ENCODE measurements at regions not wholly inside any gene's neighbourhood (a gene's known extent, or its start where the extent isn't known, plus 50 kb on each side); places are given as distances from the start of the nearest gene placed in this dataset.

GRCh38 chr16:87552072-87552718 lies 50.1 kb upstream of the JPH3 start:
- TF ChIP-seq CTCF (IDR thresholded peaks at IDR 0.05; ENCODE audit: low read depth, low read length) = no peak
- Histone ChIP-seq H3K27me3 (ENCODE audit: control insufficient read depth, insufficient read depth, low read length) (peaks cover 25% of the 10 kb centered on the region), H3K9me3 (ENCODE audit: control insufficient read depth, insufficient read depth, low read length) (no peaks in the 10 kb centered on the region; the same call in none of the 2 replicates), H3K27ac (ENCODE audit: low read depth, low read length) (no peak overlapping the region), H3K4me3 (ENCODE audit: low read depth, low read length) (no peak overlapping the region)
- no peak for DNase-seq (ENCODE audit: low read depth, low spot score)
- CTCF ChIA-PET = interaction anchor here (1.6 kb wide), 1 partner anchor 84 kb away, joined by 4 read pairs; no protein-coding TSS in a partner anchor
- POLR2A ChIA-PET = no interaction called here

GRCh38 chr16:87551487-87551886 lies 50.8 kb upstream of the JPH3 start:
- TF ChIP-seq CTCF (IDR thresholded peaks at IDR 0.05; ENCODE audit: low read depth, low read length) = no peak
- no peak overlapping the region for H3K4me3 ChIP-seq (ENCODE audit: low read depth, low read length)
- CTCF ChIA-PET = interaction anchor here (0.6 to 1.6 kb wide), 3 partner anchors 45 to 162 kb away, joined by 3 to 4 read pairs (median 4); no protein-coding TSS in a partner anchor
- DNase-seq (ENCODE audit: low read depth, low spot score) = no peak
- POLR2A ChIA-PET = no interaction called here
- peaks cover 24% of the 10 kb centered on the region for H3K27me3 ChIP-seq (ENCODE audit: control insufficient read depth, insufficient read depth, low read length)
- no peak overlapping the region for H3K27ac ChIP-seq (ENCODE audit: low read depth, low read length)
- H3K9me3 ChIP-seq (ENCODE audit: control insufficient read depth, insufficient read depth, low read length) = peaks cover 3% of the 10 kb centered on the region

- H3K4me3 ChIP-seq (ENCODE audit: low read depth, low read length) = no peak overlapping the region
- H3K27me3 ChIP-seq (ENCODE audit: control insufficient read depth, insufficient read depth, low read length) = peaks cover 24% of the 10 kb centered on the region
- ChIA-PET POLR2A (no interaction called here), CTCF (interaction anchor here (1.0 to 1.6 kb wide), 2 partner anchors 44 to 86 kb away, joined by 3 to 4 read pairs; no protein-coding TSS in a partner anchor)
- peak; percentile 80 for TF ChIP-seq CTCF (IDR thresholded peaks at IDR 0.05; ENCODE audit: low read depth, low read length)
- no peak overlapping the region for H3K27ac ChIP-seq (ENCODE audit: low read depth, low read length)
- peaks cover 12% of the 10 kb centered on the region for H3K9me3 ChIP-seq (ENCODE audit: control insufficient read depth, insufficient read depth, low read length)
- DNase-seq (ENCODE audit: low read depth, low spot score) = no peak
Measured at GRCh38 chr16:87550495-87550961, 51.8 kb upstream of the JPH3 start.

- POLR2A ChIA-PET = interaction anchor here (0.5 kb wide), 1 partner anchor 64 kb away, joined by 4 read pairs; no protein-coding TSS in a partner anchor
- Histone ChIP-seq H3K9me3 (ENCODE audit: control insufficient read depth, insufficient read depth, low read length) (peaks cover 18% of the 10 kb centered on the region), H3K27ac (ENCODE audit: low read depth, low read length) (no peak overlapping the region), H3K4me3 (ENCODE audit: low read depth, low read length) (no peak overlapping the region), H3K27me3 (ENCODE audit: control insufficient read depth, insufficient read depth, low read length) (peaks cover 26% of the 10 kb centered on the region)
- no peak for DNase-seq (ENCODE audit: low read depth, low spot score)
- no peak for TF ChIP-seq CTCF (IDR thresholded peaks at IDR 0.05; ENCODE audit: low read depth, low read length)
- CTCF ChIA-PET = interaction anchor here (1.0 kb wide), 1 partner anchor 87 kb away, joined by 4 read pairs; no protein-coding TSS in a partner anchor
Measured at GRCh38 chr16:87549627-87550494, 52.4 kb upstream of the JPH3 start.

Data from AG04450 (cell line).